T1000 (cell line): ENCODE measurements at regions not wholly inside any gene's neighbourhood (a gene's known extent, or its start where the extent isn't known, plus 50 kb on each side); places are given as distances from the start of the nearest gene placed in this dataset.
"Not testable (repeated sequence)": the region's sequence is repeated elsewhere in the genome, so short reads cannot be mapped to it uniquely, and the experiment has no call there.

Experiments used
- DNase-seq: peaks from one replicate; lab custom pipeline; 2025; ENCODE audit warnings: mixed read lengths; lab: John Stamatoyannopoulos, UW

- DNase-seq, result no peak
These were observed 204.8 kb upstream of the VCX start for GRCh38 chrX:7638078-7638710.

DNA sequence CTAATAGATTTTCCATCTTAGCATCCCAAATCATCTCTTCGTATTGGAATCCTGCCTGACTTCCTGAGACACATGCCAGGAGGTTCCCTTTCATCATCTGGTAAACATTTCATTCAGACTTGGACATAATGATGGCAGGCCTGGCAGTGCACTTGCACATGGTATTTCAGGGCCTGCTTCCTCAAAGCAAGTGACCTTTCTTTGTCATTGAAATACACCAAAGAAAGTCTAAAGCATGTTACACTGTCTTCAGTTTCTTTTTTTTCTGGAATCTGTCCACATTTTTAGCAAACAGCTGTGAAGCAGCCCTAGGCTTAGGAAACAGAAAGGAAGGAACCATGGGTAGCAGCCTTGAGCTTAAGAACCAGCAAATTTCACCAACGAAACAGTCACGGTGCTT is 205.9 kb upstream of the VCX start:
- DNase-seq, result no peak

- no peak for DNase-seq
These were observed 207.4 kb upstream of the VCX start for GRCh38 chrX:7635604-7636003.

DNA sequence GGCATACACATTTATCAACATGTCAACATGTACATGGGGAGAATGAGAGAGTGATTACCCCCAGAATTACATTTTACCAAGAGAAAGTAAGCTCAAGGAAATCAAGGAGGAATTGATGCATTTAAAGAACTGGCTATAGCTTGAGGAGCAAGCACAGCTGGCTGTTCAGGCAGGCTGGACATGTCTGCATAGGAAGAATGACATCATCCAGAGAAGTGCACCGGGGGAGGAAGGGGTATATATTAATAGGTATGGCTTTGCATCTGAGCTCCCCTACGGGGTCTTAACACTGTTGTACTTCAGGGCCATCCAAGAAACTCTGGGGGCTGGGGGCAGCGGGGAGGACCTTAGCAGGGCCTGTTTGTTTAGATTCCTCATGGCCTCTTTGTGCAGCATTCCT is 222.4 kb upstream of the VCX start:
- DNase-seq, result no peak

DNA sequence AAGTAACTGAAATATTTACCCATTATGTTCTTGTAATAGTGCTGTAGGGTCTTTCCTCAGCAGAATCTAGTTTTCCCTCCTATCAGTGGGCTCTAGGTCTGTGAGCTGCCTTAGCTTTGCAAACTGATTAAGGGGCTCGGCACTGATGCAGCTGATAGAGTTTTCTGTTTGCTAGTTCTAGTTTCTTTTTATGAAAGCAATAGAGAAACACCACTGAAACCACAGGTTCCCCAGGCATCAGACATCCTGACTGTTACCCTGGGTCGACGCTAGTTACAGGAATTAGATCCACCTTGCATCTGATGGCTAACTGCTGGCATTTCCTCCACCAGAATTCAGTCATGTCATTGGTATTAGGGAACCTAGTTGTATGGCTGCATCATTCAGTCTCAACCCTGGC is 225.0 kb upstream of the VCX start:
- DNase-seq, result no peak

DNA sequence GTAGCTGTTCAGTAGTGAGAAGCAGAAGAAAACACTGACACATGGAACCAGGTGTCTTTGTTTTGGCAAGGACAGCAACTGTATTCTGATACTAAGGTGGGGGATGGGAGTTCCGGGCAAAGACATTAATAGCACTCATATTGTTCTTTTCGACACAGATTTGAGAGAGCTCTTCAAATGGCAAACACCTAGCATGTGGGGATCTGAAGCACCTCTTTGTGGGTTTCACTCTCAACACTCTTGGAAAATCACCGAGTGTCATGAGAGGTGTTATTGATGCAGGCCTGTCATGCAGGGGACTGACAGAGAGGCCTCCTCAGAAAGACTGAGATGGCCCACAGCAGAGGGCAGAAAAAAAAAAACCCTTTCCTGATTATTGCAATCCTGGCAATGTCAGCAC is 228.4 kb upstream of the VCX start:
- DNase-seq, result no peak

GRCh38 chrX:7608625-7609024 is 234.3 kb upstream of the VCX start:
- DNase-seq, result not testable (repeated sequence)

GRCh38 chrX:7606039-7606652 is 236.8 kb upstream of the VCX start:
- DNase-seq, result no peak

DNA sequence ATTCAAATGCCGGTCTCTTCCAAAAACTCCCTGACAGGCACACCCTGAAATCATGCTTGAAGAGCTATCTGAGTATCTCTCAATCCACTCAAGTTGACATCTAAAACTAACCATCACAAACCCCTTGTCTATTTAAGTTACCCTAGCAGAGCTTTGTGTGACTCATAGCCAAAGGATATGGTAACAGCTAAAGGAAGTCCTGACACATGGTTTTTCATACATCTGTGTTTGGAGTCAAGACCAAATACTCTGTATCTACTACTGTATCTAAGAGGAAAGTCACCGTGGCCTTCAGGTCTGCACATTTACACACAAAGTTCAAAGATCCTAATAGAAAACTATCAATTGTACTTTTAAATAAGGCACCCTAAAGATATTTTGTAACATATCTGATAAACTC is 239.6 kb upstream of the VCX start:
- no peak for DNase-seq

- DNase-seq, result no peak
These were observed 246.1 kb upstream of the VCX start for GRCh38 chrX:7596822-7597221.

DNA sequence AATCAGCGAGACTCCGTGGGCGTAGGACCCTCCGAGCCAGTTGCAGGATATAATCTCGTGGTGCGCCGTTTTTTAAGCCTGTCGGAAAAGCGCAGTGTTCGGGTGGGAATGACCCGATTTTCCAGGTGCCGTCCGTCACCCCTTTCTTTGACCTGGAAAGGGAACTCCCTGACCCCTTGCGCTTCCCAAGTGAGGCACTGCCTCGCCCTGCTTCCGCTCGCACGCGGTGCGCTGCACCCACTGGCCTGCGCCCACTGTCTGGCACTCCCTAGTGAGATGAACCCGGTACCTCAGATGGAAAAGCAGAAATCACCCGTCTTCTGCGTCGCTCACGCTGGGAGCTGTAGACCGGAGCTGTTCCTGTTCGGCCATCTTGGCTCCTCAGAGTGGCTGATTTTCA is 249.6 kb upstream of the VCX start:
- not testable (repeated sequence) for DNase-seq

GRCh38 chrX:7586126-7586525 is 256.8 kb upstream of the VCX start:
- no peak for DNase-seq

- no peak for DNase-seq
These were observed 260.8 kb upstream of the VCX start for GRCh38 chrX:7582191-7582590.

GRCh38 chrX:7580127-7580526 is 262.8 kb upstream of the VCX start:
- no peak for DNase-seq

GRCh38 chrX:7574325-7574724 is 268.6 kb upstream of the VCX start:
- DNase-seq, result no peak

GRCh38 chrX:7570432-7571029 is 272.4 kb upstream of the VCX start:
- no peak for DNase-seq

DNA sequence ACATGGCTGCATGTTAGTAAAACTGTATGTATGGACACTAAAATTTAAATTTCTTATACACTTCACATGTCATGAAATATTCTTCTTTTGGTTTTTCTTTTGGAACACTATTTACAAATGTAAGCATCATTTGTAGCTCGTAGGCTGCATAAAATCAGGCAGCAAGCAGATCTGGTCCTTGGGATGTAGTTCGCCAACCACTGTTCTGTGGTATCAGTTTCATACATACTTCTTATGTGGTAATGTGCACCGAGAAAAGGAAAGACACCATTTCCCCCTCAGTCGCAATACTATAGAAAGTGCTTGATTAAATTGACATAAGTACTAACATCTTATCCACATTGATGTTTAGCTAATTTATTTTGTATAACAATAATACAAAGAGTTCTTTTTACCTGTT is 274.4 kb upstream of the VCX start:
- DNase-seq, result no peak

GRCh38 chrX:7568130-7568529 is 274.8 kb upstream of the VCX start:
- DNase-seq, result no peak

DNA sequence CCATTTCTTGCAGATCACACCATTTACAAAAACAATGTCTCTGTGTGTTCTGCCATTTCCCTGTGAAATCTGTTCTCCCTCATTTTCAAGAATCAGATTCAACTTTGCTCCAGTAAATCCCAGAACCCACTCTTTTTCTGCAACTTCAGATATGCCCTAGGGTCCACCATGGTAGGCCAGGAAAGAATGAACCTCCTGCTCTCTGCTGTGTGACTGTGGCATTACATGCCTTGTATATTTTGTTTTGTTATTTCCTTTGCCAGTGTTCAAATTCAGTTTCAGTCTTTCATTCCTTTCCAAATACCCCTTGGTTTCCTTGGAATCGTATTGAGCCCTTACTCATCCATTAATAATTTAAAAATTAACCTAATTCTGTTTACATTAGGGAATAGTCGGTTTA is 290.2 kb upstream of the VCX start:
- DNase-seq, result no peak

- no peak for DNase-seq
These were observed 296.4 kb upstream of the VCX start for GRCh38 chrX:7546551-7547080.

- DNase-seq, result no peak
These were observed 297.4 kb upstream of the VCX start for GRCh38 chrX:7545564-7545963.

DNA sequence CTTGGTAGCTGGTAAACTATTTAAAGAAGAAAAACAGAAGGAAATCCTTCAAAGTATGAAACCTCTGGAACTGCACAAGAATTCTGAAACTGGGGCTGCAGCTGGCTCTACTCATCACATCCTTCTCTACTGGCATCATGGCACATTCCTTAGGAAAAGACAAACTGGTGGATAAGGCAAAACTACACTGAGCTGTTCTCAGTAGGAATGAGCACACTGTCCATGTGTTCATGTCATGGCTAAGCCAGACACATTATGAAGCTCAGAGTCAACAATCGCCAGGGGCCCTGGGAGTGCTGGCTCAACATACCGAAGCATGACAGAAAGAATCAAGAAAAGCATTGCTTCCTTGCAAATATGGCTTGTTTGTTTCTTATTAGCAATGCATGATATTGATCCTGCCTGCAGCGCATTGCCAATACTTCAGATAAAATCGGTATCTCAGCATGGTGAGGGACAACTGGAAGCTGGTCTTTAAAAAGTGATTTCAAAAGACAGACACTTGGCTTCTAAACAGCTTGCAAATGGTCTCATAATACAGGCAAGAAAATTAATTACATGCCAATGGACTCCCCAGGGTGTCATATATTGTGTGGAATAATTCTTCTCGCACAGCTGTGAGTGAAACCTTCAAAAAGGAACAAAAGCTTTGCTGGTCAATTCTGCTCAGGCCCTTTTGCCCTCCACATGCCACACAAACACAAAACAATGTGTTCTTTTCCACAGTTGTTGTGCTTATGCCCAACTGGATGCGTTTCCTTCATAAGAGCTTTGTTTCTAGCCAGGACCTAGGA is 300.2 kb upstream of the VCX start:
- no peak for DNase-seq

DNA sequence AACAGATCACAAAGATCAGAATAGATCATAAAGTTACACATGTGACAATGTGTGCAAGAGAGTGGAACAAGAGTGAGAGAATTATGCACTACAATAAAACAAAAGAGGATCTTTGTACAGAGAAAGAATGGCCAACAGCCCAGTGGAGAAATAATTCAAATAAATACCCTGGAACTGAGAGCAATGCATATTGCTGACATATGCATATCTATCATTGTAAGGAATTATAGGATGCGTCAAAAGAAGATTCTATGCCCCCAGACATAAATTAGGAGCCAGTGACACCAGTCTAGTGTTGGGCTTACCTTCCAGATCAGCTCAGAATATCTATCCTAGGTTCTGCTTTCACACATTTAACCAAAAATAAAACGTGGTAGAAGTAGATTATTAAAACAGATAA is 320.1 kb upstream of the VCX start:
- no peak for DNase-seq
